Small intestine (tissue), 7 donors: ENCODE measurements at regions not wholly inside any gene's neighbourhood (a gene's known extent, or its start where the extent isn't known, plus 50 kb on each side); places are given as distances from the start of the nearest gene placed in this dataset.

Source experiments
- DNase-seq, 2 donors: peaks; one replicate each; pipeline versions ENCODE4 v3.0.0 to v3.0.0-alpha.2; 2013
- FAIRE-seq: peaks from 2 replicates; lab custom pipeline; 2012; peaks lifted over from hg19 to GRCh38; lab: Jason Lieb, UNC
- H3K27ac ChIP-seq, 3 donors: one replicate each; pipeline ENCODE4 v1.5.1; 2013; ENCODE audit warnings: low read length in 2 of 3, mild to moderate bottlenecking in 2 of 3, control low read depth in 1 of 3, inconsistent platforms in 1 of 3, low read depth in 1 of 3, moderate library complexity in 1 of 3
- H3K27me3 ChIP-seq, 3 donors: one replicate each; pipeline ENCODE4 v1.6.1; 2013; ENCODE audit warnings: low read length in 3 of 3, inconsistent platforms in 1 of 3; ENCODE audit not compliant: control insufficient read depth in 3 of 3, insufficient read depth in 3 of 3
- H3K36me3 ChIP-seq, 3 donors: one replicate each; pipeline ENCODE4 v1.6.1; 2013; ENCODE audit warnings: low read length in 3 of 3, inconsistent platforms in 1 of 3, low read depth in 1 of 3, mild to moderate bottlenecking in 1 of 3, moderate library complexity in 1 of 3; ENCODE audit not compliant: control insufficient read depth in 3 of 3, insufficient read depth in 2 of 3
- H3K4me1 ChIP-seq, 3 donors: one replicate each; pipeline ENCODE4 v1.6.1; 2013; ENCODE audit warnings: low read length in 2 of 3, inconsistent platforms in 1 of 3, low read depth in 1 of 3, mild to moderate bottlenecking in 1 of 3, moderate library complexity in 1 of 3; ENCODE audit not compliant: control insufficient read depth in 3 of 3, insufficient read depth in 2 of 3
- H3K4me3 ChIP-seq, 3 donors: one replicate each; pipeline ENCODE4 v1.5.1; 2013; ENCODE audit warnings: low read length in 3 of 3, control low read depth in 1 of 3, inconsistent platforms in 1 of 3, low read depth in 1 of 3, mild to moderate bottlenecking in 1 of 3, moderate library complexity in 1 of 3
- H3K9me3 ChIP-seq, 2 donors: one replicate each; pipeline ENCODE4 v1.6.1; 2013; ENCODE audit warnings: low read depth in 1 of 2, low read length in 1 of 2; ENCODE audit not compliant: control insufficient read depth in 2 of 2, insufficient read depth in 1 of 2
- WGBS, 3 donors: extraction: QIAGEN DNeasy Blood & Tissue Kit; methylation state at CpG; one replicate each; pipeline ENCODE4 v1.1.7; 2013; 5-methylcytosine and 5-hydroxymethylcytosine counted together
- donor health status: healthy with polysubstance abuse.
- donor health status: control.
- donor health status: control.
- donor health status: Bipolar disorder and iron deficiency.
- donor health status: healthy.

GRCh38 chr3:106488331-106488730 lies 619.5 kb upstream of the CBLB start:
- 36 to 52% (median 48%) methylated on average over 6 of the region's 6 CpGs for WGBS, 3 donors
- Histone ChIP-seq H3K27me3 (no peaks in the 10 kb centered on the region), H3K4me1 (no peaks in the 10 kb centered on the region), H3K4me3 (no peak overlapping the region), H3K9me3 (no peaks in the 10 kb centered on the region), H3K27ac (no peak overlapping the region), H3K36me3 (no peaks in the 10 kb centered on the region)
- DNase-seq, result no peak
- FAIRE-seq, result no peak

- Histone ChIP-seq H3K4me1 (no peaks in the 10 kb centered on the region), H3K36me3 (no peaks in the 10 kb centered on the region), H3K27ac (no peak overlapping the region), H3K27me3 (no peaks in the 10 kb centered on the region), H3K4me3 (no peak overlapping the region), H3K9me3 (no peaks in the 10 kb centered on the region)
- FAIRE-seq (no peak), DNase-seq (no peak)
Measured at GRCh38 chr3:106491796-106492195, 623.0 kb upstream of the CBLB start.

- no peaks in the 10 kb centered on the region for H3K4me1 ChIP-seq
- no peaks in the 10 kb centered on the region for H3K36me3 ChIP-seq
- H3K27ac ChIP-seq, result no peak overlapping the region
- no peak for DNase-seq
- no peak overlapping the region for H3K4me3 ChIP-seq
- no peaks in the 10 kb centered on the region for H3K27me3 ChIP-seq
- FAIRE-seq, result no peak
- H3K9me3 ChIP-seq, result no peaks in the 10 kb centered on the region
Measured at GRCh38 chr3:106508331-106508893, 639.6 kb upstream of the CBLB start.

DNA sequence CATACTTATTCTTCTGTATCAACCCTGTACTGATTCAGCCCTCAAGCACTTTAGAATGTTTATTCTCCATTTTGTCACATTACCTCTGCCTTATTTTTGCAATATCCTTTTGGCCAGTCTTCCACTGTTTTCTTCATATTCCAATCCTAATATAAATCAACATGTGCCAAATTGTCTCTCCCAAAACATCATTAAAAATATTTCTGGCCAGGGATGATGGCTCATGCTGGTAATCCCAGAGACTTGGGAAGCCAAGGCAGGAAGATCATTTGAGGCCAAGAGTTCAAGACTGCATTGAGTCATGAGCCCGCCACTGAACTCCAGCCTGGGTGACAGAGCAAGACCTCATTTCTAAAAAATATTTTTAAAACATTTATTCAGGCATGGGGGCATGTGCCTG lies 641.4 kb upstream of the CBLB start:
- H3K9me3 ChIP-seq, result no peaks in the 10 kb centered on the region
- no peak for FAIRE-seq
- 63 to 86% (median 69%) methylated on average over 1 of the region's 1 CpG for WGBS, 3 donors
- H3K36me3 ChIP-seq, result no peaks in the 10 kb centered on the region
- H3K27me3 ChIP-seq, result no peaks in the 10 kb centered on the region
- no peaks in the 10 kb centered on the region for H3K4me1 ChIP-seq
- no peak overlapping the region for H3K27ac ChIP-seq
- DNase-seq, result no peak
- H3K4me3 ChIP-seq, result no peak overlapping the region

DNA sequence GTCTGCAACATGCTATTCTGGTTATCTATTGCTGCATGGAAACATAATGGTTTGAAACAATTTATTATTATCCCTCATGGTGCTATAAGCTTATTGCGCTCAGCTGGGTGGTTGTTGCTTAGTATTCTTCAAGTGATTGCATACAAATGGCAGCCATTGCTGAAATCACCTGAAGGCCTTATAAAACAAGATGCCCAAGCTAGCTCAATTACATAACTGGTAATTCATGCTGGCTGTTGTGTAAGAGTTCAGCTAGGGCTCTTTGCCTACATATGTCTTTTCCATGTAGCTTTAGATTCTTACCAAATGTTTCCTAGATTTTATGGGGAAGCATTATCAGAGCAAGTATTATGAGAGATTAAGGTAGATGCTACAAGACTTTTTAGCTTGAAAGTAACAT lies 644.0 kb upstream of the CBLB start:
- Histone ChIP-seq H3K4me3 (no peak overlapping the region), H3K9me3 (no peaks in the 10 kb centered on the region), H3K27me3 (no peaks in the 10 kb centered on the region), H3K27ac (no peak overlapping the region), H3K4me1 (no peaks in the 10 kb centered on the region), H3K36me3 (no peaks in the 10 kb centered on the region)
- FAIRE-seq, result no peak
- peak in 1 of 2 donors; percentile 1 for DNase-seq
- 98 to 100% (median 100%) methylated on average over 1 of the region's 1 CpG for WGBS, 3 donors

- Histone ChIP-seq H3K4me1 (no peaks in the 10 kb centered on the region), H3K9me3 (no peaks in the 10 kb centered on the region), H3K4me3 (no peak overlapping the region), H3K27ac (no peak overlapping the region), H3K27me3 (no peaks in the 10 kb centered on the region), H3K36me3 (no peaks in the 10 kb centered on the region)
- WGBS, 3 donors, result 62 to 85% (median 80%) methylated on average over 4 of the region's 4 CpGs
- DNase-seq, result no peak
- FAIRE-seq, result no peak
Measured at GRCh38 chr3:106514431-106514830, 645.6 kb upstream of the CBLB start.

DNA sequence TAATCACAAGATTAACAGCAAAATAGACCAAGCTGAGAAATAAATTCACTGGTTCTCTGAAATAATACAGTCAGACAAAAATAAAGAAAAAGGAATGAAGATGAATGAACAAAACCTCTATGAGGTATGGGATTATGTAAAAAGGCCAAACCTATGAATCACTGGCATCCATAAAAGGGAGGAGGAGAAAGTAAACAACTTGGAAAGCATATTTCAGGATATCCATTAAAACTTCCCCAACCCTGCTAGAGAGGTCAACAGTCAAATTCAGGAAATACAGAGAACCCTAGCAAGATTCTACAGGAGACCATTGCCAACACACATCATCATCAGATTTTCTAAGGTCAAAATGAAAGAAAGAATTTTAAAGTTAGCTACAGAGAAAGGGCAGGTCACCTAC lies 649.7 kb upstream of the CBLB start:
- Histone ChIP-seq H3K9me3 (no peaks in the 10 kb centered on the region), H3K27ac (no peak overlapping the region), H3K4me3 (no peak overlapping the region), H3K36me3 (no peaks in the 10 kb centered on the region), H3K27me3 (no peaks in the 10 kb centered on the region), H3K4me1 (no peaks in the 10 kb centered on the region)
- no peak for DNase-seq
- FAIRE-seq, result no peak

GRCh38 chr3:106522397-106522796 lies 653.6 kb upstream of the CBLB start:
- WGBS, 3 donors, result 12 to 60% (median 33%) methylated on average over 4 of the region's 4 CpGs
- DNase-seq (peak in 1 of 2 donors; percentile 15), FAIRE-seq (peak; percentile 81)
- Histone ChIP-seq H3K4me3 (no peak overlapping the region), H3K9me3 (no peaks in the 10 kb centered on the region), H3K27me3 (no peaks in the 10 kb centered on the region), H3K4me1 (no peaks in the 10 kb centered on the region), H3K27ac (no peak overlapping the region), H3K36me3 (no peaks in the 10 kb centered on the region)

- H3K9me3 ChIP-seq, result no peaks in the 10 kb centered on the region
- H3K36me3 ChIP-seq, result no peaks in the 10 kb centered on the region
- 83 to 92% (median 89%) methylated on average over 4 of the region's 4 CpGs for WGBS, 3 donors
- DNase-seq, result no peak
- H3K27ac ChIP-seq, result no peak overlapping the region
- H3K4me3 ChIP-seq, result no peak overlapping the region
- H3K27me3 ChIP-seq, result no peaks in the 10 kb centered on the region
- H3K4me1 ChIP-seq, result no peaks in the 10 kb centered on the region
- no peak for FAIRE-seq
Measured at GRCh38 chr3:106528932-106529331, 660.1 kb upstream of the CBLB start.
